B cell (primary cell): ENCODE measurements at regions not wholly inside any gene's neighbourhood (a gene's known extent, or its start where the extent isn't known, plus 50 kb on each side); places are given as distances from the start of the nearest gene placed in this dataset.

Source experiments
- ATAC-seq: fragments of 200-7000 bp; cut with Tn5 transposase; one replicate; pipeline ENCODE4 v1.10.0; 2021; ENCODE audit warnings: low read depth, mild to moderate bottlenecking, moderate number of reproducible peaks, moderate library complexity
- CTCF ChIA-PET: fragments of 350-600 bp; sonication (Branson Sonifier 250); formaldehyde crosslinking; loops from one replicate; lab custom pipeline; 2021; ENCODE audit warnings: antibody characterized with exemption, inconsistent platforms; lab: Charles Lee
- POLR2A ChIA-PET: fragments of 350-600 bp; sonication (Branson Sonifier 250); formaldehyde crosslinking; loops from one replicate; lab custom pipeline; 2021; ENCODE audit warnings: antibody characterized with exemption; lab: Charles Lee
- DNase-seq: peaks from one replicate; pipeline ENCODE4 v3.0.0; 2013
- H2AFZ ChIP-seq: 2 replicates; pipeline ENCODE4 v1.6.1; 2012; ENCODE audit warnings: mild to moderate bottlenecking, low read depth, low read length; ENCODE audit not compliant: insufficient read depth, poor library complexity, severe bottlenecking
- H3K27ac ChIP-seq, 2 donors: 1 replicate in 1 of 2; 2 replicates in 1 of 2; pipeline ENCODE4 v1.5.1; 2012 to 2013; ENCODE audit warnings: low read length in 2 of 2, mild to moderate bottlenecking in 2 of 2, moderate library complexity in 1 of 2
- H3K27me3 ChIP-seq, 4 experiments: fragments of 200-600 bp in 1 of 4; sonication (generic) in 1 of 4; replicated peaks in 1 of 4; 1 replicate in 2 of 4; 2 replicates in 2 of 4; pipeline versions ENCODE4 v1.6.1 to v1.7.0; 2013 to 2016; ENCODE audit warnings: low read length in 3 of 4, mild to moderate bottlenecking in 2 of 4, mixed read lengths in 1 of 4, moderate library complexity in 1 of 4; ENCODE audit not compliant: insufficient read depth in 4 of 4, control insufficient read depth in 3 of 4; ENCODE audit errors: control extremely low read depth in 1 of 4
- H3K36me3 ChIP-seq, 2 experiments: replicated peaks in 1 of 2; 1 replicate in 1 of 2; 2 replicates in 1 of 2; pipeline versions ENCODE4 v1.6.1 to v1.7.1; 2013; ENCODE audit warnings: low read length in 1 of 2; ENCODE audit not compliant: insufficient read depth in 2 of 2, control insufficient read depth in 1 of 2; ENCODE audit errors: control extremely low read depth in 1 of 2, extremely low read depth in 1 of 2
- H3K4me1 ChIP-seq, 2 donors: fragments of 200-600 bp in 1 of 2; sonication (generic) in 1 of 2; 1 replicate in 1 of 2; 2 replicates in 1 of 2; pipeline versions ENCODE4 v1.5.1 to v1.6.1; 2013 to 2017; ENCODE audit warnings: low read length in 2 of 2; ENCODE audit not compliant: control insufficient read depth in 2 of 2, insufficient read depth in 2 of 2
- H3K4me2 ChIP-seq: replicated peaks from 2 replicates; pipeline ENCODE3; 2012; ENCODE audit warnings: mild to moderate bottlenecking, low read depth, low read length; ENCODE audit not compliant: poor library complexity, severe bottlenecking
- H3K4me3 ChIP-seq, 5 experiments: fragments of 200-600 bp in 1 of 5; sonication (generic) in 1 of 5; 1 replicate in 3 of 5; 2 replicates in 2 of 5; pipeline versions ENCODE4 v1.5.1 to v1.7.0; 2011 to 2016; ENCODE audit warnings: low read length in 4 of 5, mild to moderate bottlenecking in 4 of 5, low read depth in 2 of 5, control low read depth in 1 of 5, moderate library complexity in 1 of 5; ENCODE audit not compliant: insufficient read depth in 1 of 5; ENCODE audit errors: control extremely low read depth in 1 of 5, extremely low read depth in 1 of 5
- H3K79me2 ChIP-seq: fragments of 200-600 bp; sonication (generic); one replicate; pipeline ENCODE4 v1.6.0; 2016; ENCODE audit warnings: low read length; ENCODE audit not compliant: control insufficient read depth, insufficient read depth
- H3K9ac ChIP-seq: fragments of 200-600 bp; sonication (generic); 2 replicates; pipeline ENCODE4 v1.6.1; 2017; ENCODE audit warnings: mild to moderate bottlenecking, low read length, moderate library complexity
- H3K9me3 ChIP-seq, 3 donors: one replicate each; pipeline versions ENCODE4 v1.6.1 to v1.7.1; 2013; ENCODE audit warnings: low read length in 2 of 3; ENCODE audit not compliant: control insufficient read depth in 2 of 3, insufficient read depth in 1 of 3; ENCODE audit errors: control extremely low read depth in 1 of 3
- H4K20me1 ChIP-seq: 2 replicates; pipeline ENCODE4 v1.6.0; 2012; ENCODE audit warnings: mild to moderate bottlenecking, low read length; ENCODE audit not compliant: insufficient read depth, control insufficient read depth, poor library complexity, severe bottlenecking
- H3K27ac Mint-ChIP-seq: one replicate; pipeline ENCODE4 v1.8.0; 2021; ENCODE audit warnings: mixed read lengths
- H3K27me3 Mint-ChIP-seq: one replicate; pipeline ENCODE4 v1.8.0; 2021; ENCODE audit warnings: mixed read lengths
- H3K4me1 Mint-ChIP-seq: one replicate; pipeline ENCODE4 v1.8.0; 2021; ENCODE audit warnings: mixed read lengths
- H3K4me3 Mint-ChIP-seq: one replicate; pipeline ENCODE4 v1.8.0; 2021; ENCODE audit warnings: mixed read lengths
- H3K9me3 Mint-ChIP-seq: one replicate; pipeline ENCODE4 v1.8.0; 2022; ENCODE audit warnings: mixed read lengths; ENCODE audit not compliant: insufficient read depth
- EZH2 ChIP-seq: IDR thresholded peaks from 2 replicates; pipeline ENCODE4 v1.6.1; 2012; ENCODE audit warnings: borderline replicate concordance, low read depth, mild to moderate bottlenecking, moderate library complexity, low read length; ENCODE audit not compliant: insufficient read depth, poor library complexity, severe bottlenecking
- WGBS: methylation state at CpG from one replicate; pipeline ENCODE4 v1.1.5; 2013; ENCODE audit warnings: missing lambda C conversion rate; ENCODE audit not compliant: insufficient coverage; 5-methylcytosine and 5-hydroxymethylcytosine counted together
- intact Hi-C: fragments of 100-400 bp; cut with micrococcal nuclease; formaldehyde crosslinking; loops from one replicate; pipeline ENCODE4 v1.10.0; 2022
- TF ChIP-seq, protein P1 (sequence below): fragments of 200-600 bp; IDR thresholded peaks from one replicate; pipeline ENCODE4 v1.8.0; 2022; ENCODE audit warnings: antibody characterized with exemption, mild to moderate bottlenecking

DNA sequence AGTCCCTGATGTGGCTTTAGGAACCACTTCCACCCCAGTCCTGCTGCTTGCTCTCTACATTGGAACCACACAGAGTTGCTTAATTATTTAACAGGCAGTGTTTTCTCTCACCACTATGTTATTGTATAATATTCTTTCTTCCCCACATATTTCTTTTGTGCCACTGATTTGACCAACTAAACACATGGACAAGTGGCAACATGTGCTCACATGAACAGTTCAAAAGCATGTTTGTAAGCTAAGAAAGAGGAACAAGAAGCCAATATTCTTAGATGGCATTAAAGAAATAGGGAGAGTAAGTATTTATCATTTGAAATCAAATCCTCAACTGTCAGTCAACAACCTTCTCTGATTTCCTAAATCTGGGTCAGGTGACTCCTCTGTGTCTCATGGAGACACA, 409.6 kb downstream of the FBXO15 start:
- no peak overlapping the region for H3K9ac ChIP-seq
- Mint-ChIP-seq H3K4me1 (no peaks in the 10 kb centered on the region), H3K9me3 (no peaks in the 10 kb centered on the region), H3K27me3 (no peaks in the 10 kb centered on the region), H3K27ac (no peak overlapping the region), H3K4me3 (no peak overlapping the region)
- ATAC-seq (no peak), DNase-seq (no peak)
- H3K4me3 ChIP-seq, result no peak overlapping the region
- H3K79me2 ChIP-seq, result no peaks in the 10 kb centered on the region
- no peaks in the 10 kb centered on the region for H3K36me3 ChIP-seq
- ChIA-PET POLR2A (no interaction called here), CTCF (no interaction called here)
- no peaks in the 10 kb centered on the region for H3K9me3 ChIP-seq
- no peaks in the 10 kb centered on the region for H3K4me1 ChIP-seq
- intact Hi-C loops, result no loop called here
- H4K20me1 ChIP-seq, result no peaks in the 10 kb centered on the region
- no peaks in the 10 kb centered on the region for H3K27me3 ChIP-seq
- H3K27ac ChIP-seq, result no peak overlapping the region
- no peak overlapping the region for H3K4me2 ChIP-seq
- no peak overlapping the region for H2AFZ ChIP-seq
- TF ChIP-seq EZH2, result no peak
- TF ChIP-seq, protein P1, sequence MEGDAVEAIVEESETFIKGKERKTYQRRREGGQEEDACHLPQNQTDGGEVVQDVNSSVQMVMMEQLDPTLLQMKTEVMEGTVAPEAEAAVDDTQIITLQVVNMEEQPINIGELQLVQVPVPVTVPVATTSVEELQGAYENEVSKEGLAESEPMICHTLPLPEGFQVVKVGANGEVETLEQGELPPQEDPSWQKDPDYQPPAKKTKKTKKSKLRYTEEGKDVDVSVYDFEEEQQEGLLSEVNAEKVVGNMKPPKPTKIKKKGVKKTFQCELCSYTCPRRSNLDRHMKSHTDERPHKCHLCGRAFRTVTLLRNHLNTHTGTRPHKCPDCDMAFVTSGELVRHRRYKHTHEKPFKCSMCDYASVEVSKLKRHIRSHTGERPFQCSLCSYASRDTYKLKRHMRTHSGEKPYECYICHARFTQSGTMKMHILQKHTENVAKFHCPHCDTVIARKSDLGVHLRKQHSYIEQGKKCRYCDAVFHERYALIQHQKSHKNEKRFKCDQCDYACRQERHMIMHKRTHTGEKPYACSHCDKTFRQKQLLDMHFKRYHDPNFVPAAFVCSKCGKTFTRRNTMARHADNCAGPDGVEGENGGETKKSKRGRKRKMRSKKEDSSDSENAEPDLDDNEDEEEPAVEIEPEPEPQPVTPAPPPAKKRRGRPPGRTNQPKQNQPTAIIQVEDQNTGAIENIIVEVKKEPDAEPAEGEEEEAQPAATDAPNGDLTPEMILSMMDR, result no peak

DNA sequence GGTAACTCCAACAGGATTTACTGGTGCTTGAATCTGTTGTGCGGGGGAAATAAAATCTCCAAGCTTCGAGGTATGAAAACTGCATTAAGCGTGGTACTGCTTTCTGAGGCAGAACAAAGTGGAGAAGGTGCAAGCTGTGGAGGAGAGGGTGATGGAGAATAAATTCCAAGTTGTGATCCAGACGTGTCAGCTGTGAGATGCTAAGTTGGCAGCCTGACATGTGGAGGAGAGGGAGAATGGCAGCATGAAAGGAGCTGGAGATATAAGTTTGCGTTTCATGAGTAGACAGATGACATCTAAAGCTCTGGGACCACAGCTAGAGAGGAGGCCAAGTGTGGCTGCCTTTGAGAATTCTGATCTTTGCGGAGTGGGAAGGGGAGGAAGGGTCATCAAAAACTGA, 411.8 kb downstream of the FBXO15 start:
- Mint-ChIP-seq H3K9me3 (no peaks in the 10 kb centered on the region), H3K27ac (no peak overlapping the region), H3K4me3 (no peak overlapping the region), H3K27me3 (no peaks in the 10 kb centered on the region), H3K4me1 (no peaks in the 10 kb centered on the region)
- no peaks in the 10 kb centered on the region for H3K79me2 ChIP-seq
- TF ChIP-seq, protein P1, result no peak
- TF ChIP-seq EZH2, result no peak
- no peak overlapping the region for H3K27ac ChIP-seq
- ChIA-PET CTCF (no interaction called here), POLR2A (no interaction called here)
- no peak overlapping the region for H3K9ac ChIP-seq
- intact Hi-C loops, result no loop called here
- H3K4me1 ChIP-seq, result no peaks in the 10 kb centered on the region
- H2AFZ ChIP-seq, result no peak overlapping the region
- no peak overlapping the region for H3K4me3 ChIP-seq
- H3K36me3 ChIP-seq, result no peaks in the 10 kb centered on the region
- ATAC-seq (no peak), DNase-seq (no peak)
- no peaks in the 10 kb centered on the region for H4K20me1 ChIP-seq
- H3K27me3 ChIP-seq, result no peaks in the 10 kb centered on the region
- WGBS, result 93% methylated on average over 6 of the region's 6 CpGs
- no peak overlapping the region for H3K4me2 ChIP-seq
- H3K9me3 ChIP-seq, result no peaks in the 10 kb centered on the region
